HCT116 (cell line): ENCODE measurements at regions not wholly inside any gene's neighbourhood (a gene's known extent, or its start where the extent isn't known, plus 50 kb on each side); places are given as distances from the start of the nearest gene placed in this dataset.

Source experiments
- ATAC-seq: fragments of 200-7000 bp; cut with Tn5 transposase; 2 replicates; pipeline ENCODE4 v1.9.1; 2020; ENCODE audit warnings: mild to moderate bottlenecking, moderate library complexity
- BruUV-seq: library from RNA; stranded (reverse); fragments of 400-500 nt; replicated peaks from 2 replicates; lab custom pipeline; 2021; lab: Mats Ljungman, UMichigan
- CTCF ChIA-PET: fragments of 300-600 bp; sonication (Branson Sonifier 250); formaldehyde crosslinking; loops from one replicate; lab custom pipeline; 2021; ENCODE audit warnings: antibody characterized with exemption; lab: Charles Lee
- POLR2A ChIA-PET: fragments of 300-600, 350-600 bp; sonication (Branson Sonifier 250); formaldehyde crosslinking; loops from one replicate; lab custom pipeline; 2021; ENCODE audit warnings: antibody characterized with exemption; lab: Charles Lee
- RAD21 ChIA-PET, 2 experiments: fragments of 300-600 bp; sonication (Branson Sonifier 250); formaldehyde crosslinking; loops; one replicate each; lab custom pipeline; 2023; ENCODE audit warnings: low total read pairs in 2 of 2; ENCODE audit not compliant: uncharacterized antibody in 2 of 2, unreplicated experiment in 2 of 2, low non-redundant PET in 1 of 2; lab: Charles Lee
- DNase-seq: peaks from one replicate; pipeline ENCODE4 v3.0.0-alpha.2; 2010; ENCODE audit warnings: low read depth, low spot score
- H2AFZ ChIP-seq: fragments of 200-600 bp; shearing (Covaris generic), sonication (generic); 2 replicates; pipeline ENCODE4 v1.6.1; 2017; ENCODE audit warnings: low read depth, mixed run types, mixed read lengths, antibody characterized with exemption, low read length; ENCODE audit not compliant: poor library complexity, severe bottlenecking
- H3K27ac ChIP-seq: 2 replicates; pipeline ENCODE4 v1.5.1; 2012; ENCODE audit warnings: low read depth, low read length
- H3K27me3 ChIP-seq: fragments of 200-600 bp; sonication (generic); 2 replicates; pipeline ENCODE4 v1.6.1; 2016; ENCODE audit warnings: mixed run types, low read length, mixed read lengths; ENCODE audit not compliant: insufficient read depth
- H3K36me3 ChIP-seq, 2 experiments: fragments of 200-500 bp in 1 of 2; fragments of 200-600 bp in 1 of 2; sonication (Bioruptor generic) in 1 of 2; sonication (generic) in 1 of 2; 2 replicates each; pipeline versions ENCODE4 v1.5.1 to v1.6.1; 2014 to 2016; ENCODE audit warnings: low read length in 2 of 2, inconsistent platforms in 1 of 2, mixed read lengths in 1 of 2, mixed run types in 1 of 2; ENCODE audit not compliant: insufficient read depth in 2 of 2, control insufficient read depth in 1 of 2
- H3K4me1 ChIP-seq, 2 experiments: fragments of 200-600 bp in 1 of 2; sonication (generic) in 1 of 2; 2 replicates each; pipeline versions ENCODE4 v1.5.1 to v1.6.1; 2012 to 2017; ENCODE audit warnings: low read length in 2 of 2, inconsistent platforms in 1 of 2, mild to moderate bottlenecking in 1 of 2, mixed read lengths in 1 of 2, mixed run types in 1 of 2, moderate library complexity in 1 of 2; ENCODE audit not compliant: insufficient read depth in 2 of 2, control insufficient read depth in 1 of 2
- H3K4me2 ChIP-seq: fragments of 200-600 bp; sonication (generic); 2 replicates; pipeline ENCODE4 v1.6.1; 2017; ENCODE audit warnings: mixed run types, low read length, mixed read lengths
- H3K4me3 ChIP-seq, 2 experiments: fragments of 200-600 bp in 1 of 2; sonication (generic) in 1 of 2; replicated peaks in 1 of 2; 2 replicates each; pipeline ENCODE4 v1.5.1; 2011 to 2016; ENCODE audit warnings: low read length in 2 of 2, control low read depth in 1 of 2, low read depth in 1 of 2, mild to moderate bottlenecking in 1 of 2, mixed read lengths in 1 of 2, mixed run types in 1 of 2
- H3K79me2 ChIP-seq: fragments of 200-600 bp; sonication (generic); 2 replicates; pipeline ENCODE4 v1.6.1; 2017; ENCODE audit warnings: mild to moderate bottlenecking, mixed run types, low read length, moderate library complexity, mixed read lengths; ENCODE audit not compliant: insufficient read depth
- H3K9ac ChIP-seq: fragments of 200-600 bp; sonication (generic); 2 replicates; pipeline ENCODE4 v1.6.1; 2016; ENCODE audit warnings: low read length, mixed read lengths
- H3K9me2 ChIP-seq: fragments of 200-600 bp; sonication (generic), shearing (Covaris generic); 2 replicates; pipeline ENCODE4 v1.6.1; 2017; ENCODE audit warnings: mixed run types, mild to moderate bottlenecking, moderate library complexity; ENCODE audit not compliant: insufficient read depth
- H3K9me3 ChIP-seq, 2 experiments: fragments of 200-500 bp in 1 of 2; fragments of 200-600 bp in 1 of 2; sonication (Bioruptor generic) in 1 of 2; sonication (generic) in 1 of 2; 2 replicates each; pipeline ENCODE4 v1.6.1; 2014 to 2017; ENCODE audit warnings: low read length in 2 of 2, mixed read lengths in 2 of 2, inconsistent platforms in 1 of 2, low read depth in 1 of 2, mild to moderate bottlenecking in 1 of 2, mixed run types in 1 of 2, moderate library complexity in 1 of 2; ENCODE audit not compliant: control insufficient read depth in 1 of 2, insufficient read depth in 1 of 2
- H4K20me1 ChIP-seq: fragments of 200-600 bp; sonication (generic), shearing (Covaris generic); 2 replicates; pipeline ENCODE4 v1.6.1; 2017; ENCODE audit warnings: mixed run types, mild to moderate bottlenecking, moderate library complexity; ENCODE audit not compliant: insufficient read depth
- ELF1 ChIP-seq: IDR thresholded peaks from 2 replicates; pipeline ENCODE4 v1.6.1; 2012; ENCODE audit warnings: low read depth, borderline replicate concordance
- EZH2phosphoT487 ChIP-seq: fragments of 200-600 bp; IDR thresholded peaks from 2 replicates; pipeline ENCODE4 v1.6.1; 2018; ENCODE audit warnings: antibody characterized with exemption, borderline replicate concordance
- REST ChIP-seq: IDR thresholded peaks from 2 replicates; pipeline ENCODE4 v1.6.1; 2012; ENCODE audit warnings: low read depth
- ZBTB33 ChIP-seq: IDR thresholded peaks from 2 replicates; pipeline ENCODE4 v1.6.1; 2011; ENCODE audit warnings: mild to moderate bottlenecking, low read length, moderate library complexity; ENCODE audit not compliant: insufficient replicate concordance; ENCODE audit errors: extremely low read depth
- ZFX ChIP-seq: fragments of 450-650 bp; IDR thresholded peaks from 2 replicates; pipeline ENCODE4 v1.6.1; 2017
- intact Hi-C: fragments of 100-400 bp; cut with micrococcal nuclease; formaldehyde crosslinking; loops from 2 replicates; pipeline ENCODE4 v1.10.0; 2022

- Histone ChIP-seq H3K9me3 (no peaks in the 10 kb centered on the region), H3K4me2 (no peak overlapping the region), H3K27me3 (peaks cover 65% of the 10 kb centered on the region), H3K4me3 (no peak overlapping the region), H2AFZ (no peak overlapping the region), H3K79me2 (no peaks in the 10 kb centered on the region), H3K27ac (no peak overlapping the region), H3K9me2 (no peaks in the 10 kb centered on the region), H3K4me1 (no peaks in the 10 kb centered on the region), H4K20me1 (no peaks in the 10 kb centered on the region), H3K9ac (no peak overlapping the region), H3K36me3 (no peaks in the 10 kb centered on the region)
- TF ChIP-seq ELF1 = no peak
- no peak for TF ChIP-seq ZFX
- TF ChIP-seq REST = no peak
- TF ChIP-seq ZBTB33 = no peak
- TF ChIP-seq EZH2phosphoT487 = no peak
- ChIA-PET CTCF (no interaction called here), POLR2A (no interaction called here), RAD21 (no interaction called here)
- DNase-seq = no peak
- no TSS peak for BruUV-seq
- intact Hi-C loops = no loop called here
- ATAC-seq = no peak
These were observed 226.4 kb upstream of the WWC1 start for GRCh38 chr5:168064933-168065622.
